B cell (primary cell): ENCODE measurements at regions not wholly inside any gene's neighbourhood (a gene's known extent, or its start where the extent isn't known, plus 50 kb on each side); places are given as distances from the start of the nearest gene placed in this dataset.
"Not testable (repeated sequence)": the region's sequence is repeated elsewhere in the genome, so short reads cannot be mapped to it uniquely, and the experiment has no call there.

ENCODE experiments used
- ATAC-seq: fragments of 200-7000 bp; cut with Tn5 transposase; one replicate; pipeline ENCODE4 v1.10.0; 2021; ENCODE audit warnings: low read depth, mild to moderate bottlenecking, moderate number of reproducible peaks, moderate library complexity
- CTCF ChIA-PET: fragments of 350-600 bp; sonication (Branson Sonifier 250); formaldehyde crosslinking; loops from one replicate; lab custom pipeline; 2021; ENCODE audit warnings: antibody characterized with exemption, inconsistent platforms; lab: Charles Lee
- POLR2A ChIA-PET: fragments of 350-600 bp; sonication (Branson Sonifier 250); formaldehyde crosslinking; loops from one replicate; lab custom pipeline; 2021; ENCODE audit warnings: antibody characterized with exemption; lab: Charles Lee
- DNase-seq: peaks from one replicate; pipeline ENCODE4 v3.0.0; 2013
- H2AFZ ChIP-seq: 2 replicates; pipeline ENCODE4 v1.6.1; 2012; ENCODE audit warnings: mild to moderate bottlenecking, low read depth, low read length; ENCODE audit not compliant: insufficient read depth, poor library complexity, severe bottlenecking
- H3K27ac ChIP-seq, 2 donors: 1 replicate in 1 of 2; 2 replicates in 1 of 2; pipeline ENCODE4 v1.5.1; 2012 to 2013; ENCODE audit warnings: low read length in 2 of 2, mild to moderate bottlenecking in 2 of 2, moderate library complexity in 1 of 2
- H3K27me3 ChIP-seq, 4 experiments: fragments of 200-600 bp in 1 of 4; sonication (generic) in 1 of 4; replicated peaks in 1 of 4; 1 replicate in 2 of 4; 2 replicates in 2 of 4; pipeline versions ENCODE4 v1.6.1 to v1.7.0; 2013 to 2016; ENCODE audit warnings: low read length in 3 of 4, mild to moderate bottlenecking in 2 of 4, mixed read lengths in 1 of 4, moderate library complexity in 1 of 4; ENCODE audit not compliant: insufficient read depth in 4 of 4, control insufficient read depth in 3 of 4; ENCODE audit errors: control extremely low read depth in 1 of 4
- H3K36me3 ChIP-seq, 2 experiments: replicated peaks in 1 of 2; 1 replicate in 1 of 2; 2 replicates in 1 of 2; pipeline versions ENCODE4 v1.6.1 to v1.7.1; 2013; ENCODE audit warnings: low read length in 1 of 2; ENCODE audit not compliant: insufficient read depth in 2 of 2, control insufficient read depth in 1 of 2; ENCODE audit errors: control extremely low read depth in 1 of 2, extremely low read depth in 1 of 2
- H3K4me1 ChIP-seq, 2 donors: fragments of 200-600 bp in 1 of 2; sonication (generic) in 1 of 2; 1 replicate in 1 of 2; 2 replicates in 1 of 2; pipeline versions ENCODE4 v1.5.1 to v1.6.1; 2013 to 2017; ENCODE audit warnings: low read length in 2 of 2; ENCODE audit not compliant: control insufficient read depth in 2 of 2, insufficient read depth in 2 of 2
- H3K4me2 ChIP-seq: replicated peaks from 2 replicates; pipeline ENCODE3; 2012; ENCODE audit warnings: mild to moderate bottlenecking, low read depth, low read length; ENCODE audit not compliant: poor library complexity, severe bottlenecking
- H3K4me3 ChIP-seq, 5 experiments: fragments of 200-600 bp in 1 of 5; sonication (generic) in 1 of 5; 1 replicate in 3 of 5; 2 replicates in 2 of 5; pipeline versions ENCODE4 v1.5.1 to v1.7.0; 2011 to 2016; ENCODE audit warnings: low read length in 4 of 5, mild to moderate bottlenecking in 4 of 5, low read depth in 2 of 5, control low read depth in 1 of 5, moderate library complexity in 1 of 5; ENCODE audit not compliant: insufficient read depth in 1 of 5; ENCODE audit errors: control extremely low read depth in 1 of 5, extremely low read depth in 1 of 5
- H3K79me2 ChIP-seq: fragments of 200-600 bp; sonication (generic); one replicate; pipeline ENCODE4 v1.6.0; 2016; ENCODE audit warnings: low read length; ENCODE audit not compliant: control insufficient read depth, insufficient read depth
- H3K9ac ChIP-seq: fragments of 200-600 bp; sonication (generic); 2 replicates; pipeline ENCODE4 v1.6.1; 2017; ENCODE audit warnings: mild to moderate bottlenecking, low read length, moderate library complexity
- H3K9me3 ChIP-seq, 3 donors: one replicate each; pipeline versions ENCODE4 v1.6.1 to v1.7.1; 2013; ENCODE audit warnings: low read length in 2 of 3; ENCODE audit not compliant: control insufficient read depth in 2 of 3, insufficient read depth in 1 of 3; ENCODE audit errors: control extremely low read depth in 1 of 3
- H4K20me1 ChIP-seq: 2 replicates; pipeline ENCODE4 v1.6.0; 2012; ENCODE audit warnings: mild to moderate bottlenecking, low read length; ENCODE audit not compliant: insufficient read depth, control insufficient read depth, poor library complexity, severe bottlenecking
- H3K27ac Mint-ChIP-seq: one replicate; pipeline ENCODE4 v1.8.0; 2021; ENCODE audit warnings: mixed read lengths
- H3K27me3 Mint-ChIP-seq: one replicate; pipeline ENCODE4 v1.8.0; 2021; ENCODE audit warnings: mixed read lengths
- H3K4me1 Mint-ChIP-seq: one replicate; pipeline ENCODE4 v1.8.0; 2021; ENCODE audit warnings: mixed read lengths
- H3K4me3 Mint-ChIP-seq: one replicate; pipeline ENCODE4 v1.8.0; 2021; ENCODE audit warnings: mixed read lengths
- H3K9me3 Mint-ChIP-seq: one replicate; pipeline ENCODE4 v1.8.0; 2022; ENCODE audit warnings: mixed read lengths; ENCODE audit not compliant: insufficient read depth
- CTCF ChIP-seq: fragments of 200-600 bp; IDR thresholded peaks from one replicate; pipeline ENCODE4 v1.8.0; 2022; ENCODE audit warnings: antibody characterized with exemption, mild to moderate bottlenecking
- EZH2 ChIP-seq: IDR thresholded peaks from 2 replicates; pipeline ENCODE4 v1.6.1; 2012; ENCODE audit warnings: borderline replicate concordance, low read depth, mild to moderate bottlenecking, moderate library complexity, low read length; ENCODE audit not compliant: insufficient read depth, poor library complexity, severe bottlenecking
- WGBS: methylation state at CpG from one replicate; pipeline ENCODE4 v1.1.5; 2013; ENCODE audit warnings: missing lambda C conversion rate; ENCODE audit not compliant: insufficient coverage; 5-methylcytosine and 5-hydroxymethylcytosine counted together
- intact Hi-C: fragments of 100-400 bp; cut with micrococcal nuclease; formaldehyde crosslinking; loops from one replicate; pipeline ENCODE4 v1.10.0; 2022

DNA sequence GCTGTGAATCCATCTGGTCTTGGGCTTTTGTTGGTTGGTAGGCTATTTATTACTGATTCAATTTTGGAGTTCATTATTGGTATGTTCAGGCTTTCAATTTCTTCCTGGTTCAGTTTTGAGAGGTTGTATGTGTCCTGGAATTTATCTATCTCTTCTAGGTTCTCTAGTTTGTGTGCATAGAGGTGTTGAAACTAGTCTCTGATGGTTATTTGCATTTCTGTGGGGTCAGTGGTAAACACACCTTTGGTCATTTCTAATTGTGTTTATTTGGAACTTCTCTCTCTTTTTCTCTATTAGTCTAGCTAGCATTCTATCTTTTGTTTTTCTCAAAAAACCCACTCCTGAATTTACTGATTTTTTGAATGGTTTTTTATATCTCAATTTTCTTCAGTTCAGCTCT is 70.1 kb upstream of the IRAK1BP1 start:
- POLR2A ChIA-PET, result no interaction called here
- no peaks in the 10 kb centered on the region for H3K4me1 Mint-ChIP-seq
- no peaks in the 10 kb centered on the region for H3K27me3 Mint-ChIP-seq
- Histone ChIP-seq H3K9ac (no peak overlapping the region), H3K36me3 (no peaks in the 10 kb centered on the region), H2AFZ (no peak overlapping the region), H3K4me1 (no peaks in the 10 kb centered on the region), H4K20me1 (no peaks in the 10 kb centered on the region), H3K27ac (no peak overlapping the region), H3K9me3 (peaks cover 0 to 3% (median 0%) of the 10 kb centered on the region in 3 donors), H3K4me2 (no peak overlapping the region), H3K27me3 (no peaks in the 10 kb centered on the region), H3K79me2 (no peaks in the 10 kb centered on the region), H3K4me3 (no peak overlapping the region)
- intact Hi-C loops, result no loop called here
- CTCF ChIA-PET, result no interaction called here
- DNase-seq, result no peak
- no peak overlapping the region for H3K27ac Mint-ChIP-seq
- H3K4me3 Mint-ChIP-seq, result no peak overlapping the region
- peaks cover 12% of the 10 kb centered on the region for H3K9me3 Mint-ChIP-seq
- TF ChIP-seq CTCF, result no peak
- TF ChIP-seq EZH2, result no peak
- ATAC-seq, result no peak

GRCh38 chr6:78799682-78800081 is 67.7 kb upstream of the IRAK1BP1 start:
- peaks cover 12% of the 10 kb centered on the region for H3K9me3 Mint-ChIP-seq
- ChIA-PET CTCF (no interaction called here), POLR2A (no interaction called here)
- no peak overlapping the region for H3K4me3 Mint-ChIP-seq
- no peaks in the 10 kb centered on the region for H3K27me3 ChIP-seq
- no peak overlapping the region for H3K4me3 ChIP-seq
- H3K79me2 ChIP-seq, result no peaks in the 10 kb centered on the region
- no peak overlapping the region for H3K4me2 ChIP-seq
- H3K4me1 ChIP-seq, result no peaks in the 10 kb centered on the region
- DNase-seq (no peak), ATAC-seq (no peak)
- no peak overlapping the region for H3K27ac Mint-ChIP-seq
- no peak overlapping the region for H3K9ac ChIP-seq
- H3K36me3 ChIP-seq, result no peaks in the 10 kb centered on the region
- H4K20me1 ChIP-seq, result no peaks in the 10 kb centered on the region
- H2AFZ ChIP-seq, result no peak overlapping the region
- intact Hi-C loops, result no loop called here
- H3K27me3 Mint-ChIP-seq, result no peaks in the 10 kb centered on the region
- peaks cover 0 to 3% (median 0%) of the 10 kb centered on the region in 3 donors for H3K9me3 ChIP-seq
- TF ChIP-seq EZH2 (no peak), CTCF (no peak)
- no peak overlapping the region for H3K27ac ChIP-seq
- H3K4me1 Mint-ChIP-seq, result no peaks in the 10 kb centered on the region
- 100% methylated on average over 1 of the region's 2 CpGs for WGBS

DNA sequence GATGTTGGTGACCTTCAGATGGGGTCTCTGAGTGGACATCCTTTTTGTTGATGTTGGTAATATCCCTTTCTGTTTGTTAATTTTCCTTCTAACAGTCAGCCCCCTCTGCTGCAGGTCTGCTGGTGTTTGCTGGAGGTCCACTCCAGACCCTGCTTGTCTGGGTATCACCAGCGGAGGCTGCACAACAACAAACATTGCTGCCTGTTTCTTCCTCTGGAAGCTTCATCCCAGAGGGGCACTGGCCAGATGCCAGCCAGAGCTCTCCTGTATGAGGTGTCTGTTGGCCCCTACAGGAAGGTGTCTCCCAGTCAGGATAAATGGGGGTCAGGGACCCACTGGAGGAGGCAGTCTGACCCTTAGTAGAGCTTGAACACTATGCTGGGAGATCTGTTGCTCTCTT is 60.6 kb upstream of the IRAK1BP1 start:
- H3K9me3 ChIP-seq, result peaks cover 0 to 22% (median 0%) of the 10 kb centered on the region in 3 donors
- H3K27me3 ChIP-seq, H3K4me1 ChIP-seq, DNase-seq, intact Hi-C loops, H3K9ac ChIP-seq, H2AFZ ChIP-seq, CTCF ChIA-PET, H3K27ac ChIP-seq, H3K4me3 Mint-ChIP-seq, H3K4me1 Mint-ChIP-seq, H3K36me3 ChIP-seq, ATAC-seq, H3K4me3 ChIP-seq, H3K4me2 ChIP-seq, H3K9me3 Mint-ChIP-seq, H3K27ac Mint-ChIP-seq, H4K20me1 ChIP-seq, POLR2A ChIA-PET, H3K79me2 ChIP-seq: not testable (repeated sequence)
- WGBS, result 88% methylated on average over 1 of the region's 1 CpG
- peaks cover 10% of the 10 kb centered on the region for H3K27me3 Mint-ChIP-seq
